GM23338 (cell line): ENCODE measurements at regions not wholly inside any gene's neighbourhood (a gene's known extent, or its start where the extent isn't known, plus 50 kb on each side); places are given as distances from the start of the nearest gene placed in this dataset.

Experiments
- CTCF ChIP-seq, 2 experiments: fragments of 200-600 bp in 1 of 2; sonication (generic) in 1 of 2; conservative IDR thresholded peaks; 2 replicates each; pipeline versions ENCODE4 v1.5.1 to v1.6.1; 2016 to 2017; ENCODE audit warnings: antibody characterized with exemption in 2 of 2, low read depth in 2 of 2, mild to moderate bottlenecking in 2 of 2, moderate library complexity in 1 of 2
- ETS1 ChIP-seq: IDR thresholded peaks from 2 replicates; pipeline ENCODE4 v1.6.1; 2016; ENCODE audit warnings: antibody characterized with exemption
- EZH2 ChIP-seq: fragments of 200-600 bp; sonication (generic); IDR thresholded peaks from one replicate; pipeline ENCODE4 v1.8.0; 2017; ENCODE audit warnings: antibody characterized with exemption, mild to moderate bottlenecking, low read depth; ENCODE audit not compliant: unreplicated experiment
- EZH2phosphoT487 ChIP-seq: fragments of 200-600 bp; sonication (generic); IDR thresholded peaks from one replicate; pipeline ENCODE4 v1.8.1; 2018; ENCODE audit warnings: antibody characterized with exemption; ENCODE audit not compliant: unreplicated experiment
- POLR2AphosphoS5 ChIP-seq: IDR thresholded peaks from 2 replicates; pipeline ENCODE4 v1.6.1; 2016; ENCODE audit warnings: antibody characterized with exemption, low read depth
- REST ChIP-seq: IDR thresholded peaks from one replicate; pipeline ENCODE4 v1.6.1; 2018; ENCODE audit warnings: antibody characterized with exemption; ENCODE audit not compliant: unreplicated experiment
- STAT1 ChIP-seq: IDR thresholded peaks from one replicate; pipeline ENCODE4 v1.6.1; 2016; ENCODE audit warnings: antibody characterized with exemption; ENCODE audit not compliant: unreplicated experiment
- ZNF462 ChIP-seq: fragments of 250-450 bp; sonication (Bioruptor Pico); IDR thresholded peaks from 2 replicates; pipeline ENCODE4 v1.5.0; 2020; ENCODE audit warnings: mild to moderate bottlenecking, moderate library complexity

GRCh38 chr2:7860693-7861092 lies 821.2 kb upstream of the ID2 start:
- TF ChIP-seq CTCF (conservative IDR thresholded peaks at IDR 0.05; ENCODE audit: low read depth in 2 of 2) (no peak), STAT1 (no peak), EZH2 (no peak), POLR2AphosphoS5 (no peak), ZNF462 (CRISPR knock-in tag) (no peak), REST (no peak), EZH2phosphoT487 (no peak), ETS1 (no peak)
